ENCODE measurements at regions not wholly inside any gene's neighbourhood (a gene's known extent, or its start where the extent isn't known, plus 50 kb on each side); places are given as distances from the start of the nearest gene placed in this dataset.

- TF ChIP-seq POLR2A (IDR thresholded peaks at IDR 0.05) (no peak), CTCF (IDR thresholded peaks at IDR 0.05) (no peak), EP300 (IDR thresholded peaks at IDR 0.05) (no peak)
Observed at GRCh38 chr5:29143266-29143665, 2050.2 kb upstream of the CDH6 start.

All from ovary (tissue), 3 donors.